Stimulated activated CD4-positive, alpha-beta T cell treated with anti-CD3 and anti-CD28 coated beads, TNF-alpha, amount 100 ng/mL, for 48 hours (primary cell): ENCODE measurements at regions not wholly inside any gene's neighbourhood (a gene's known extent, or its start where the extent isn't known, plus 50 kb on each side); places are given as distances from the start of the nearest gene placed in this dataset.

ENCODE experiments used
- DNase-seq, 3 donors: peaks; one replicate each; pipeline ENCODE4 v3.0.0-alpha.2; 2020; ENCODE audit warnings: low read depth in 3 of 3

DNA sequence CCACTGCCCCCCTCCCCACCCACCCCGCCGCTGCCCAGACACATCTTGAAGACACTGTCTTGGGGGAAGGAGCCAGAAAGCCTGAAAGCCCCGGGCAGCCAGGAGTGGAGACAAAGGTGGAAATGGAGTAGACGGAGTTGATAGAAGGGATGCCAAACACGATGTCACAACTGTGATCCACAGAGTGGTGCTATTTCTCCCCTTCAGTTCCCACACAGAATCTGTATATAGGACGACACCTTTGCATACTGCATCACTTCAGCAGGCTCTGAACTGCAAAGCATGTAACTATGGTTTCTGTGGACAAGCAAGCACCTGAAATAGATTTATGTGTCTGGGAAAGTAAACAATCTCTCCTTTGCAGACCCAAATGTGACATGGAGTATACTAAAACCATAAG is 56.4 kb upstream of the F13A1 start:
- no peak for DNase-seq

DNA sequence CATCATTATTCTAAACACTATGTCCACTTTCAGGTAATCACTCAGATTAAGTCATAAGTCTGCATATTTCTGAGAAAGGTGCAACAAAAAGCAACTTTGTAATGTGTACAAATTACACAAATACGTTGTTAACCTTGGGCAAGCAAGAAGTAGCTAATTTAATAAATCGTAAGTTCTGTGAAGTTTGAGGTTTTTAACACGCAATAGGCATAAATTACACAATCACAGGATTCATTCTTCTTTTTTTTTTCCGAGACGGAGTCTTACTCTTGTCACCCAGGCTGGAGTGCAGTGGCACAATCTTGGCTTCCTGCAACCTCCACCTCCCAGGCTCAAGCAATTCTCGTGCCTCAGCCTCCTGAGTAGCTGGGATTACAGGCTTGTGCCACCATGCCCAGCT is 57.2 kb upstream of the F13A1 start:
- DNase-seq, result no peak

- no peak for DNase-seq
Observed at GRCh38 chr6:6379573-6379972, 59.1 kb upstream of the F13A1 start.

DNA sequence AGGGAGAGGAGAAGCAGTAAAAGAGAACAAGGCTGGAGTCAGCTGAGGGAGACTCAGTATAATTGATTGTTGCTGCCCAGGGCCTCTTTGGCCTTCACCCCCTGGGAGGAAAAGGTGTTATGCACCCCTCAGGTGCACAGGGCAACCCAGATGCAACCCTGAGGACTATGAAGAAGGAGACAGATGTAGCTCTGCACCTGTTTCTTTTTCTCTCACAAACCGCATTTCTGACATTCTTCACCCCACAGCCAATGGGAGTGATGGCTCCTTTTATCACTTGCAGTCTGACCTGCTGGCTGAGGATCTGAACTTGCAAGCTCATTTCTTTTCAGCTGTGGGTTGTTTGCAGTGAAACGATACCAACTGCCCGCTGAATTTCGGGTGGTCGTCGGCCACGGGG is 64.1 kb upstream of the F13A1 start:
- no peak for DNase-seq

GRCh38 chr6:6386010-6386409 is 65.5 kb upstream of the F13A1 start:
- no peak for DNase-seq

DNA sequence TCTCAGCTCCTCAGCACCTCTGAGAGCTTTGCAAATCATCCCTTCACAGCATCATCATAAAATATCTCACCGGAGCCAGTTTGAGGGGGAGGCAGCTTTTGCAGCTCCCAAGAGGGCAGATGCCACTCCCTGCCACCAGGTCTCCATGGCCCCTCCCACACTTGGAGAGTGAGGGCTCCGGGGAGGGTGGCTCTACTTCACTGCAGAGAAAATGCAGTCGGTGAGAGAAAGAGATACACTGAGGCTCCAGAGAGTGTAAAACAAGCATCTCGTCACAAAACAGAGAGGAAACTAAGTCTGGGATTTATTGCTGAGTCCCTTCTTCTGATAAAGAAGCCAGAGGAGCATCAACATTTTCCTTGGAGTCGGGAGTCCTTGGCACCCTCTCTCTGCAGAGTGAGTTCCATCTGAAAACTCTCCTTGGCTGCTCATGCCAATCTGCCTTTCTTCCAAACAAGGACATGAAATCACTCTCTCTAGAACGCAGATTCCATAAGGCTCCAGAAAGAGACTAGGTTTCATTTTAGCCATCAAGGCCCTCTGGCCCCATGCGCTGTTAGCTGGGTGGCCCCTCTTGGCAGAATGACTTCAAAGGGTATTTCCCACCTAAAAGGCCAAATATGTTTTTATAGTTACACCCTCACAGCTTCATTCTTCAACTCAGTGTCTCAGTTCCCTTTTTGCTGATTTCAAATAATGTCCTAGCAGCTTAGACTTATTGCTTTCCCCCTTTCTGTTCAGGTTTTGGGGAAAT is 70.6 kb upstream of the F13A1 start:
- DNase-seq, result no peak

DNA sequence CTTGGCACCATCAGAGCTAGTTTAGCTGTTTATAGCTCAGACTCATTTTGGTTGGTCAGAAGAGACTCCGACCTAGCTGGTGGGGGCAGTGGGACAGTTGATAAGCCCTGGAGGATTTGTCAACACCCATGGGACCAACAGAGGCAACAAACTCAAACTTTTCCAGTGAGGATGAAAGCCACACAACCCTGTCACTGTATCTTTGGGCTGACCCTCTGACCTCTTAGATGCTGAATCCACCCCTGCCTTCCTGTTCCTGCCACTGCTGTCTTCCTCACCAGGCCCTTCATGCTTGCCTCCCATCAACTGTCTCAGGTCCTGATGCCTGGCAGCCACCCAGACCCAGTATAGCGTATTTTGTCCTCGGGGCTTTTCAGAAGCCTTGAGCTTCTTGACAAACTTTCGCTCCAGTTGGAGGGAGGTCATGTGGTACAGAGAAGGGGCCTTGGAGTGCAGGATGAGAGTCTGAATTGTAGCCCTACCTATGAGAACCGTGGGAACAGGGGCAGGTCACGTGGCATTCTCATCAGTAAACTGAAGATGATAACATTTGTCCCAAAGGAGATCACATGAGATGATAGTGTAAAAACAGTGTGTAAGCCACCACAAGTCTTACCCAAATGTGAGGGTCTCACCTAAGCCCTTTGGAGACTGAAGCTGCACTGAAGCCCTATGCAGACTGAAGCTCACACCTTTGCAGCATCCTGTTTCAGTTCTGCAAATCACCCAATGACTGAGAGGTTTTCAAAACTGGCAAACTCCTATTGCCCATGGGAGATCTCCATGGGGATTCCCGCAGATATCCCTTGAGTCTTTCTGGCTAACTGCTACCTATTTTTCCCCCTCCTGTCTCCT is 72.0 kb upstream of the F13A1 start:
- no peak for DNase-seq

- DNase-seq, result no peak
Observed at GRCh38 chr6:6393069-6393529, 72.6 kb upstream of the F13A1 start.

DNA sequence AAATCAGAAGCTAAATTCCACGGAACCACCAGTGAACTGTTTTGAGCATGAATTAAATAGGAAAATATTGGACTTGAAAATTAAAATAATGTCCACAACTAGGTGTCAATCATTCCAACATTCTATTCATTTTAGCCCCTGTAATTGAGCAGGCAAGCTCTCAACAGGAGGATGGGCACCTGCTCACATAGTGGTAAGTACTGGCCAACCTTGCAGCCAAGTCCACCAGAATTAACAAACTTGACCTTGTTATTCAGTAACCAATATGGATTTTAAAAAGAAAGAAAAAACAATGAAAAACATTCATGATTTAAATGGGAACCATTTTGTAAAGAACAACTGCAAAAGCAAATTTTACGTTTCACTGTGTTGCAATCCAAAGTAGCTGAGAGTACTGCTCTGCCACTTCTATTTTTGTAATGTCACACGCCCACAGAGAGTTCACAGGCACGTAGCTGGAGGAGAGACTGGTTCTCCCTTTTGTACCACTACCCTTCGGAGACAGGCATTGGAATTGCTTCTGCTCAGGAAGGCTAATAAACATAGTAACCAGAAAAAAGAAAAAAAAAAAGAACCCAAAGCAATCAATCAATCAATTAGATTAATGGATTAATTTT is 75.2 kb upstream of the F13A1 start:
- DNase-seq, result no peak

GRCh38 chr6:6397842-6398241 is 77.4 kb upstream of the F13A1 start:
- DNase-seq, result no peak

- DNase-seq, result no peak
Observed at GRCh38 chr6:6399568-6399967, 79.1 kb upstream of the F13A1 start.

DNA sequence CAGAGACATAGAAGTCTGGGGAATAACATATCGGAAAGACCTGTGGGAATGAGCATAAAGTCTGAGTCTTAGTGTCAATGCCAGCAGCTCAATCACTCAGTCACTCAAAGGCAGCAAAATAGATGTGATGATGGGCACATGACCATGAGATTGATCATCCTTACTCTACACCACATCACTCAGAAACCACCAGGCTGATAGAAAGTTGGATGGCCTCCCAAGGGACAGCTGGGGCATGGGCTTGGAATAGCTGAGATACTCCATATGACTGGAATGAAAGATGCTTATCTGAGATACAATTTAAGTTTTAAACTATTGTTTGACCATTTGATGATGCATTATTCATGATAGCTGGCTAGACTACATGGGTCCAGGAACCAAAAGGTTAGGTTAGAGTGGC is 80.9 kb upstream of the F13A1 start:
- no peak for DNase-seq

DNA sequence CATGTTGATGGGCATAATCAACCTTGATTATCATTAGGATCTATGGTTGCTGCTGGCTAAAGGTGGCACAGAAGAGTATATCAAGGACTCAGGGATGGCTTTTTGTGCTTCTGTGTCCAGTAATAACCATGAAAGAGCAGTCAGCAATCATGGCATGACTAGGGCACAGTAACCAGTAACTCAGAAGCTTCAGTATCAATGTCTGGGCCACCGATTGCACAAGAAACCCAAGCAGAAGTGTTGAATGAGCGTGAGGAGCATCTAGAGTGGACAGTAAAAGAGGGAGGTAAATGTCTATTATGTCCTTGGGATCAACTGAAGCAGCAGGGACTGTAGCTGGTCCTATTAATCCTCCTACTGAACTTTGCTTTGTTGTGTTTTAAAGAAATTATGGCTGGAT is 81.5 kb upstream of the F13A1 start:
- DNase-seq, result no peak

DNA sequence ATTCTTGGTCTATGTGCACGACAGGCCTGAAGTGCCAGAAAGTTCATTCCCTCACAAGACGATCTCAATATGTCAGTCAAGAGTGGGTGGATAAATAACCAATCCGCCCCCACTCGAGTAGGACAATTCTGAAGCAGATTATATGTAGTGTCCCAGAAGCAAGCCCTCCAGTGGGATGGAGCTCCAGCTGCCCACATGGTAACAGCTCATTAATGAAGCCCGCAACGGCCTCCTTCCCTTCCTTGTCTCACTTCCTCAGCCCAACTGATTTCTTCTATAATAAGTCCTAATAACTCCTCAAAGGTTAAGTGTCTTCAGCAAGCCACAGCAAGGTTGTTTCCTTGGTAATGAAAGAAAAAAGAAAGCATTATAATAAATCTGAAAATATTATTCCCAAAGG is 82.1 kb upstream of the F13A1 start:
- DNase-seq, result no peak

DNA sequence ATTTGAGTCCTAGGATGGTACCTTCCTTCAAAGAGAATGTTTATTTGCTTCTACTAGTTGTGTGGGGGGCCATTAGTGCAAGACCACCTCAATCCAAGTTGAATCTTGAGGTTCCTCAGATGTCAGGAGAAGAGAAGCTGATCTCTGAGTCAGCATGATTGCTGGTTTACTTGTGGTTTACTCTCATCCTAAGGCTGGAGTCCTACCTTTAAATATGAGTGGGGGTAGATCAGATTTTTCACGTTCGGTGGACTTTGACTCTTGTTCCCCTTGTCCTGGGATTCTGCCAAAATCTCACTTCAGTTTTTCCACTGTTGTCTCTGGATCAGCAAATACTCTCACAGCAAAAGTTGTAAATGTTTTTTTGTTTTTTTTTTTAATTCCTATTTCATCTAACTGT is 84.6 kb upstream of the F13A1 start:
- DNase-seq, result no peak

GRCh38 chr6:6405997-6406714 is 85.7 kb upstream of the F13A1 start:
- no peak for DNase-seq

- DNase-seq, result no peak
Observed at GRCh38 chr6:6406715-6407070, 86.2 kb upstream of the F13A1 start.

DNA sequence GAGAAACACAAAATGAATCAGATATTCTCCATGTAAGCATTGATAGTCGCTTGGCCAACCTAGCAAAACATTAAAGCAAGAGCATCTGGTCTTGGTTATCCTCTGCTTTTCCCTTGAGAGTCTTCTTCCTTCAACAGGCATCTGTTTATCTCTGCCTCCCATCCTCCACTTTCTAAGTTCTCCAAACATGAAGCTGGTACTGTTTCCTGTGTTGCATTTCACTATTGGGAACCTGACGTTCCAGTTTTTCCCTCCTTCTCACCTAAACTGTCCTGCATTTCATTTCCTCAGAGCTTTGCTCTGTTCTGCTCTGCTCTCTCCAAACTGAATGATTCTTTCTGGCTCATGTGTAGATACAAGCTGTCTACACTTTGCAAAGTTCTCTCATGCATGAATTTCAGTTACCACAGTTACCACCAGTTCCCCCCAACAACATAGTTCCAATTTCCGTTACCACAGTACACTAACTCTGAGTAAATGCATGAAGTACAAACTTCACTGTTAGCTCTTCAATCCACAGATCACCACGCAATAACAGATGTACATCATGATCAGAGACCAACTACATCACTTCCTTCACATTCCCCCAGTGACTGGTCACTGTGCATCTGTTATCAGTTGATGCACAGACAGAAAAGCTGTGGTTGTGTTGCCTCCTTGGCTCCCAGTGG is 86.7 kb upstream of the F13A1 start:
- DNase-seq, result no peak

DNA sequence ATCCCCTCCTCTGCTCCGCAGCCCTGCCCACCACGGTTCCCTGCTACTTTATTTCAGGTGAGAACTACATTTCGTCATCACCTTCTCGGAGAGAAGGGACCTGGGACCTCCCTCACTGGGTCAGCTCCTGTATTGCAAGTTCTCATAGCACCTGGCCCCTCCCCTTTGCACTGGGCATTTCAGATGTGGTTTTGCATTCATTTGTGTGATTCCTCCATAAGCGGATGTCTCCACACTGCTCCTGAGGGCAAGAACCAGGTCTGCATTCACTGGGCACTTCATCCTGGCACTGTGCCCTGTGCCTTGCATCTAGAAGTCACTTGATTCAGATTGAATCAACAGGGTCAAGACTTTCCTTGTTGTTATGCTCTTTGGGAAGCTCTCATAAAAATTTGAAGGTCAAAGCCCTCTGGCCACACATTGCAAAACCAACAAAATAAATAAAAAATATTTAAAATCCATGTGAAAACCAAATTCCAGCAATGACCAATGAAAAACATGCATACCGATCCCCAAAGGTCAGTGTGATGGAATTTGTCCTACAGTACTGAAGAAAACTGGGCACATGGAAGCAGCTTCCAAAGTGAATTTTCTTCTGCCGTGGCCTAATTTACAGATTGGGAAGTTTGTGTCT is 89.1 kb upstream of the F13A1 start:
- DNase-seq, result no peak

DNA sequence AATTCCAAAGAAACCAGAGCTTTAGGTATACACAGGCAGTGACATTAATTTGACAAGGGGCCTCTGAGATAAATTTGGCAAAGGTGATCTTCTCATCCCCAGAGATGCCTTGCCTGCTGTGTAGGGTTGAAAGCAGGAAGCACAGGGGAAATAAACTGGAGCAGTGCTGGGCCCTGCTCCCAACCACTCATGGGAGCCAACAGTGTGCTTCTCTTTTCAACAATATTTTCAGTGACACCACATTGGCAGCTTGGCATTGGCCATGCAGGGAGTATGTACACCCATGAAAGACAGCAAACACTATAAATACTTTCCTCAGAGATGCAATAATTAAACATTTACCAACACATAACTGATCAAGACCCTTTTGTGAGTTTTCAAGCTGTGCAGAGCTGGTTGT is 90.7 kb upstream of the F13A1 start:
- no peak for DNase-seq

DNA sequence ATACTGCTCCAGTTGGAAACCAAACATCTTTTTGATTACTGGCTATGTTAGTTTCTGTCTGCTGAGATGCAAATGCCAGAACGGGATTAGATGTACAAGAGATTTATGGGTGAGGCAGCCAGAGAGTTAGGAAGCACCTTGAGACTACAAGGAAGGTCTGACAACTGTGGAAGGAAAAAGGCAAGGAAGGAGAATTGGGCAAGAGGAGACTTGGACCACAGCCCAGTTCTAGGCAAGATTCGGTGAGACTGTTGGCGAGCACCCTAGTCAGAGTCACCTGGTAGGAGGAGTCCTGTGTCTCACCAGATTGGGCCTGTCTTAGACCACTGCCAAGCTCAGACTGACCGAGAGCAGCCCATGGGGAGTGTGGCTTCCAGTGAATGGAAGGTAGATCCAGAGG is 91.8 kb upstream of the F13A1 start:
- no peak for DNase-seq
